K562 (cell line): ENCODE measurements at regions not wholly inside any gene's neighbourhood (a gene's known extent, or its start where the extent isn't known, plus 50 kb on each side); places are given as distances from the start of the nearest gene placed in this dataset.

Experiments
- ATAC-seq: fragments of 200-7000 bp; cut with Tn5 transposase; 3 replicates; pipeline ENCODE4 v1.9.1; 2020; ENCODE audit warnings: moderate library complexity
- BruUV-seq: library from RNA; stranded (reverse); fragments of 400-500 nt; replicated peaks from 2 replicates; lab custom pipeline; 2021; lab: Mats Ljungman, UMichigan
- CTCF ChIA-PET: fragments of 300-600 bp; formaldehyde crosslinking; extraction: SDS; loops from one replicate; lab custom pipeline; 2021; ENCODE audit warnings: low intra/inter-chr PET ratio; lab: Yijun Ruan, JAX
- POLR2A ChIA-PET: fragments of 300-600, 350-650 bp; sonication (Branson Sonifier 250); formaldehyde crosslinking; extraction: SDS; loops from one replicate; lab custom pipeline; 2021; ENCODE audit warnings: antibody characterized with exemption, inconsistent platforms; lab: Yijun Ruan, JAX
- DNase-seq, 4 experiments: peaks; one replicate each; pipeline versions ENCODE4 v3.0.0 to v3.0.0-alpha.2; 2011 to 2018; ENCODE audit warnings: low spot score in 3 of 4, mixed read lengths in 3 of 4; ENCODE audit errors: extremely low read depth in 1 of 4
- FAIRE-seq: peaks from 2 replicates; lab custom pipeline; 2011; peaks lifted over from hg19 to GRCh38; lab: Jason Lieb, UNC
- H2AFZ ChIP-seq: 2 replicates; pipeline ENCODE4 v1.6.0; 2011; ENCODE audit warnings: low read depth, low read length, control low read depth, inconsistent platforms
- H3K27ac ChIP-seq: fragments of 200-600 bp; 3 replicates; pipeline ENCODE4 v1.8.0; 2011; ENCODE audit warnings: low read depth, mild to moderate bottlenecking, control low read depth, inconsistent platforms, low read length, moderate library complexity, mixed read lengths; ENCODE audit errors: extremely low read depth
- H3K27me3 ChIP-seq, 2 experiments: fragments of 300-600 bp in 1 of 2; 2 replicates in 1 of 2; 3 replicates in 1 of 2; pipeline versions ENCODE4 v1.6.0 to v1.8.0; 2011; ENCODE audit warnings: inconsistent platforms in 2 of 2, low read length in 2 of 2, mild to moderate bottlenecking in 1 of 2, mixed read lengths in 1 of 2, moderate library complexity in 1 of 2; ENCODE audit not compliant: control insufficient read depth in 2 of 2, insufficient read depth in 2 of 2
- H3K36me3 ChIP-seq: fragments of 300-600 bp; 3 replicates; pipeline ENCODE4 v1.8.0; 2011; ENCODE audit warnings: mild to moderate bottlenecking, low read length, inconsistent platforms; ENCODE audit not compliant: control insufficient read depth, insufficient read depth
- H3K4me1 ChIP-seq, 2 experiments: fragments of 200-600 bp in 1 of 2; replicated peaks in 1 of 2; 2 replicates in 1 of 2; 3 replicates in 1 of 2; pipeline versions ENCODE4 v1.5.1 to v1.8.0; 2011; ENCODE audit warnings: inconsistent platforms in 2 of 2, low read length in 2 of 2, mild to moderate bottlenecking in 1 of 2, mixed read lengths in 1 of 2, moderate library complexity in 1 of 2; ENCODE audit not compliant: control insufficient read depth in 2 of 2, insufficient read depth in 2 of 2
- H3K4me2 ChIP-seq: 2 replicates; pipeline ENCODE4 v1.6.1; 2011; ENCODE audit warnings: low read length, control low read depth, inconsistent platforms, mixed read lengths; ENCODE audit not compliant: insufficient read depth
- H3K4me3 ChIP-seq: fragments of 200-600 bp; sonication (generic), shearing (Covaris generic); 2 replicates; pipeline ENCODE4 v1.5.1; 2016; ENCODE audit warnings: control low read depth, inconsistent platforms
- H3K79me2 ChIP-seq: fragments of 200-600 bp; 3 replicates; pipeline ENCODE4 v1.8.0; 2011; ENCODE audit warnings: low read length, inconsistent platforms; ENCODE audit not compliant: control insufficient read depth, insufficient read depth
- H3K9ac ChIP-seq, 2 experiments: 2 replicates each; pipeline versions ENCODE4 v1.6.0 to v1.6.1; 2011; ENCODE audit warnings: low read depth in 2 of 2, low read length in 2 of 2, control low read depth in 1 of 2, inconsistent platforms in 1 of 2, mild to moderate bottlenecking in 1 of 2, mixed read lengths in 1 of 2; ENCODE audit not compliant: insufficient read depth in 1 of 2
- H3K9me1 ChIP-seq: one replicate; pipeline ENCODE4 v1.6.0; 2011; ENCODE audit warnings: inconsistent platforms, mild to moderate bottlenecking, low read length, moderate library complexity; ENCODE audit not compliant: control insufficient read depth, insufficient read depth
- H3K9me3 ChIP-seq: replicated peaks from 2 replicates; pipeline ENCODE4 v1.5.1; 2011; ENCODE audit warnings: low read depth, low read length, inconsistent platforms; ENCODE audit not compliant: control insufficient read depth, insufficient read depth
- H4K20me1 ChIP-seq: replicated peaks from 2 replicates; pipeline ENCODE4 v1.6.1; 2011; ENCODE audit warnings: low read length, inconsistent platforms, mixed read lengths; ENCODE audit not compliant: control insufficient read depth, insufficient read depth
- CBX8 ChIP-seq: fragments of 200-600 bp; sonication (generic); IDR thresholded peaks from 2 replicates; pipeline ENCODE4 v1.6.1; 2012; ENCODE audit warnings: borderline replicate concordance, mixed run types, low read depth, mild to moderate bottlenecking, moderate library complexity, mixed read lengths, low read length, control low read depth, inconsistent platforms; ENCODE audit not compliant: poor library complexity, severe bottlenecking; ENCODE audit errors: extremely low read depth
- CC2D1A ChIP-seq: fragments of 450-650 bp; IDR thresholded peaks from 2 replicates; pipeline ENCODE4 v1.6.1; 2017; ENCODE audit warnings: mild to moderate bottlenecking
- CREB3 ChIP-seq: fragments of 450-650 bp; conservative IDR thresholded peaks from 2 replicates; pipeline ENCODE4 v1.6.1; 2016; ENCODE audit warnings: missing genetic modification characterization, low read depth, mild to moderate bottlenecking, missing compliant biosample characterization, moderate library complexity
- SOX6 ChIP-seq: fragments of 450-650 bp; IDR thresholded peaks from 2 replicates; pipeline ENCODE4 v1.6.1; 2014; ENCODE audit warnings: mild to moderate bottlenecking
- STAT6 ChIP-seq: sonication (generic); formaldehyde crosslinking; IDR thresholded peaks from 2 replicates; pipeline ENCODE4 v1.8.1; 2023; ENCODE audit warnings: mild to moderate bottlenecking, missing genetic modification reagents
- ZNF407 ChIP-seq: fragments of 450-650 bp; IDR thresholded peaks from 2 replicates; pipeline ENCODE4 v1.6.1; 2016; ENCODE audit warnings: low read depth
- ZNF41 ChIP-seq: fragments of 250-450 bp; sonication (Bioruptor Pico); conservative IDR thresholded peaks from 2 replicates; pipeline ENCODE4 v1.4.0; 2020; ENCODE audit warnings: mild to moderate bottlenecking
- ZNF75A ChIP-seq: fragments of 450-650 bp; formaldehyde crosslinking; IDR thresholded peaks from 2 replicates; pipeline ENCODE4 v1.4.0; 2020; ENCODE audit warnings: mild to moderate bottlenecking
- WGBS: fragments of 100-300 bp; shearing (Covaris generic); methylation state at CpG from one replicate; pipeline ENCODE4 v1.1.6; 2016; ENCODE audit warnings: low coverage, mixed read lengths; ENCODE audit not compliant: insufficient coverage; ENCODE audit errors: missing lambda C conversion rate; 5-methylcytosine and 5-hydroxymethylcytosine counted together
- in situ Hi-C: fragments of 300-500 bp; cut with MboI; formaldehyde crosslinking; loops from 4 replicates; pipeline ENCODE4 v1.15.0; 2018; ENCODE audit warnings: inconsistent platforms, mixed read lengths
- intact Hi-C: fragments of 100-400 bp; cut with micrococcal nuclease; formaldehyde crosslinking; loops from 2 replicates; pipeline ENCODE4 v1.14.2; 2022

GRCh38 chr1:168881656-168882260 lies 152.8 kb upstream of the DPT start (continued):
- TF ChIP-seq STAT6 (CRISPR knock-in tag) (no peak), SOX6 (no peak), CREB3 (no peak), ZNF41 (no peak)
- TF ChIP-seq, all 486 proteins: peak for 0

GRCh38 chr1:168887381-168887780 lies 158.4 kb upstream of the DPT start:
- Histone ChIP-seq H4K20me1 (no peaks in the 10 kb centered on the region; the same call in 1 of the 2 replicates), H3K4me2 (no peak overlapping the region), H3K4me1 (no peaks in the 10 kb centered on the region), H2AFZ (no peak overlapping the region), H3K4me3 (no peak overlapping the region), H3K36me3 (no peaks in the 10 kb centered on the region), H3K79me2 (no peaks in the 10 kb centered on the region), H3K9me3 (no peaks in the 10 kb centered on the region), H3K9ac (no peak overlapping the region), H3K27me3 (no peaks in the 10 kb centered on the region), H3K9me1 (no peaks in the 10 kb centered on the region), H3K27ac (no peak overlapping the region)
- WGBS: 0% methylated on average over 4 of the region's 4 CpGs
- in situ Hi-C loops: no loop called here
- POLR2A ChIA-PET: no interaction called here
- intact Hi-C loops: no loop called here
- CTCF ChIA-PET: no interaction called here
- no TSS peak for BruUV-seq
- DNase-seq: no peak
- FAIRE-seq: no peak
- ATAC-seq: no peak
- TF ChIP-seq ZNF75A (CRISPR knock-in tag) (no peak), CBX8 (no peak), CC2D1A (no peak), ZNF407 (no peak)
